HG02571 (cell line): ENCODE measurements at regions not wholly inside any gene's neighbourhood (a gene's known extent, or its start where the extent isn't known, plus 50 kb on each side); places are given as distances from the start of the nearest gene placed in this dataset.
A peak's percentile ranks its signal among the peaks of the same experiment; 100 is the strongest.
"Not testable (repeated sequence)": the region's sequence is repeated elsewhere in the genome, so short reads cannot be mapped to it uniquely, and the experiment has no call there.

Experiments used
- ATAC-seq: cut with Tn5 transposase; IDR thresholded peaks from one replicate; pipeline ENCODE4 v1.9.1; 2021; ENCODE audit warnings: mild to moderate bottlenecking, moderate library complexity; ENCODE audit not compliant: unreplicated experiment

DNA sequence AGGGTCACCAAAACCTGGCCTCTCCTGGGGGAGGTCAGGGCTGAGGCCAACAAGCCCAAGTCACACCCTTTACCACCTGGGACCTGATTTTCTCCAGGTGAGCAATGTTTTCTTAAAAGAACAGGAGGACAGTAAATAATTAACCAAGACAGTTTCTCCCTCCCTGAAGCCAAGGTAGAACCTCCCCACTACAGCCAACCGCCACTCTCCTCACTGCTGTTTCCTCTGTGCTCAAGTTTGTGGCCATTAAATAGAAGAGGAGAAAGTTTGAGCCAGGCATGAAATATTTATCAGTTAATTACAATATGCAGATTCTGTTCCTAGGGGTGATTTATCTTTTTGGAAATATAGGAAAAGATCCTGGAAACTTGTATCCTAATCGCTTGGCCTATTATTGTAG lies 150.6 kb upstream of the ANKRD20A1 start:
- not testable (repeated sequence) for ATAC-seq

DNA sequence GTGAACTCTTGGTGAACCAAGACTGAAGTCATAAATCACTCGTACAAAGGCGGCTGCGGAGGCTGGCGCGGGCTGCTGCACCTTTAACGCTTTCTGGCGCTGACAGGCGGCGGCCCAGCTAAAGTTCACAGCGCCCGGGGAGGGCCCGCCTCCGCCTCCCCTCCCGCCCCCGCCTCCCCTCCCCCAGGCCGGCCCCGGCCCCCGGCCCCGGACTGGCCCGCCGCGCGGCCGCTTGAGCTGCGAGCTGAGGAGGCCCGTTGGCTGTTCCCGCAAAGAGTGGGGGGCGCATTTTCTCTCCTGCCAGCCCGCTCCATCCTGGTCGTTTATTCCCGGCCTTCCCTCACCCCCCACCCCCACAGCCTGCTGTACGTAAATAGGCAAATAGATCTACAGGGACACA lies 147.3 kb upstream of the ANKRD20A1 start:
- ATAC-seq: not testable (repeated sequence)

DNA sequence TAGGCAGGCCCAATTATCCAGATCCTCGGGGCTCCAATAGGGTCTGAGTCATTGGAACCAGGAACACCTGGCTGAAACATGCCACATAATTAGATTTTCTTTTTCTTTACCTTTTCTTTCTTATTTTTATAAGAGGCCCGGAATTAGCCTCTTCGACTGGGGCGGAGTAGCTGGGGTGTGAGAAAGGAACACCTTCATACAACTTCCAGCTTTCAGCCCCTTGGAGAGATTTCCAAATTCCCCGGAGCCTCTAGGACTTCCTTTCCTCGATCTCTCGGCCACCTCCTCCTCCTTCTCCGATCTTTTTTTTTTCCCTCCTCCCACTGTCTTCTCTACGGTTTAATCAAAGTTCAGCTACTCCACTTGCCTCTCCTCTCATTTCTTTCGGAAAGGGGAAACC lies 146.8 kb upstream of the ANKRD20A1 start:
- ATAC-seq: not testable (repeated sequence)

- ATAC-seq: not testable (repeated sequence)
Observed at GRCh38 chr9:67712956-67713355, 145.8 kb upstream of the ANKRD20A1 start.

DNA sequence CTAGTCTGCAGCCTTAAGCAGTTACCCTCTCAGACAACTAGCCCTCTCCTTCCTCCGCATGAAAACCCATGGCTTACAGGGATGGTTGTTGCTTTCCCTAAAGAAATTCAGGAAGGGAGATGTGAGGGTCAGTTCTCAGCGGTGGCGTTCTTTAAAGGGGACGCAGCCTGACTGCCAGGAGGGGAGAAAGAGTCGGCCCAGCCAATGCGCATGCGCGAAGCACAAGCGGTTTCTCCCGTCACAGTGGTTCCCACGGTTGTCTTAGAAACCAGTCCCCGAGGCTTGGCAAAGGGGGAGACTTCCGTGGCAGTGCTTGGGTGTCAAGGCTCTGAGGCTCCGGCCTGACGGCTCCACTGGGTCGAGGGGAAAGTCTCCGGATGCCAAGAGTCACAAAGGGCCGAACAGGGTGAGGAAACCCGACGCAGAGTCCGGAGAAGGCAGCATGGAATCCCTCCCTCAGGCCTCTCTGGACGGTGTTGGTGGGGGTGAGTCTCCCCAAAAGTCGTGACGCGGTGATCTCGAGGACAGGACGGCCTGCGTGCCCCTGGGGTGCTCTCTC lies 140.8 kb upstream of the ANKRD20A1 start:
- ATAC-seq: not testable (repeated sequence)

- not testable (repeated sequence) for ATAC-seq
Observed at GRCh38 chr9:67720491-67720890, 138.2 kb upstream of the ANKRD20A1 start.

DNA sequence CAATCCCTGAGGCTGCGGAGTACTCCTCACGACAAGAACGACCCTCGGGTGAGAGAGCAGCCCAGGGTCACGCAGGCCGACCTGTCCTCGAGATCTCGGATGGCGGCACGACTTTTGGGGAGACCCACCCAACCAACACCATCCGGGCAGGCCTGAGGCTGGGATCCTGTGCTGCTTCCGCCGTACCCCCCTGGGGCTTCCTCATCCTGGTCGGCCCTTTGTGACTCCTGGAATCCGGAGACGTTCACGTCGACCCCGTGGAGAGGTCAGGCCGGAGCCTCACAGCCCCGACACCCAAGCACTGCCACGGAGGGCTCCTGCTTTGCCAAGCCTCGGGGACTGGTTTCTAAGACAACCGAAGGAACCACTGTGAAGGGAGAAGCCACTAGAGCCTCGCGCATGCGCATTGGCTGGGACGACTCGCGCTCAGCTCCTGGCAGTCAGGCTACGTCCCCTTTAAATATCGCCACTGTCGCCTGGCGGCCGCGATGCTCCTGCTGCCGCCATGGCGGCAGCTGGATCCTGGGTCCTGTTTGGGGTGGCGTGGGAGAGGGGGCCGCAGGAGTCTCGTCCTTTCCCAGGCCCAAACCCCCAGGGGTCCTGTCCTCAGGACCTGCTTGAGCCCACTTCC lies 136.2 kb upstream of the ANKRD20A1 start:
- ATAC-seq: peak; percentile 66

DNA sequence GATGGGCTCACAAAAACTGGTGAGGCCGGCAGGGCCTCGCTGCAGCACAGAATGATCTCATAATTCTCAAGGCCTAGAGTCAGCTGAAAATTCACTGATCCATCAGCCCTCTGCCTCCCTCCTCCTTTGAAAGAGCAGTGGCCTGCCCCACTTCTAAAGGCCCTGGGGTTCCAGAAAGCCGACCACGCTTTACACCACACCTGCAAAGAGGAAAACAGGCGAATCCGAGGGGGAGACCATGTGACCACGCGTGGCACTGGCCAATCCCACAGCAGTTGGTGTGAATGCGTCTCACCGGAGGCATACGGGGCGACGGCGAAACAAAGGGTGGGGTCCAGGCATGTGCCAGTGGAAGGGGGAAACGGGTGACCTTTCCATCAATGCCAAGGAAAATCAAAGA lies 135.5 kb upstream of the ANKRD20A1 start:
- peak; percentile 56 for ATAC-seq

DNA sequence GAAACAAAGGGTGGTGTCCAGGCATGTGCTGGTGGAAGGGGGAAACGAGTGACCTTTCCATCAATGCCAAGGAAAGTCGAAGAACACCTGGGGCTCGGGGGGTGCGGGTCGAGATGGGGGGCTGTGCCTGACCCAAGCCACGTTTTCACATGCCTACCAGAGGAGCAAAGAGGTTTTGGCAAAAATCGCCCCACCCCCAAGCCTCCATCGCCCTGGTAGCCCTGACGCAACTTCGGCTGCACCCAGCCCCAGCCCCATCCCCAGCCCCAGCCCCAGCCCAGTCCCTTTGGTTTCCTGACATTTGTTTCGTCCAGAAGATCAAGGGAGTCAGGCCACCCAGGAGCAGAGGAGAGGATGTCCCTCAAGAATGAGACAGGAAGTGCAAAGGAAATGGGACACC lies 133.8 kb upstream of the ANKRD20A1 start:
- not testable (repeated sequence) for ATAC-seq

- not testable (repeated sequence) for ATAC-seq
Observed at GRCh38 chr9:67726213-67726988, 132.3 kb upstream of the ANKRD20A1 start.

DNA sequence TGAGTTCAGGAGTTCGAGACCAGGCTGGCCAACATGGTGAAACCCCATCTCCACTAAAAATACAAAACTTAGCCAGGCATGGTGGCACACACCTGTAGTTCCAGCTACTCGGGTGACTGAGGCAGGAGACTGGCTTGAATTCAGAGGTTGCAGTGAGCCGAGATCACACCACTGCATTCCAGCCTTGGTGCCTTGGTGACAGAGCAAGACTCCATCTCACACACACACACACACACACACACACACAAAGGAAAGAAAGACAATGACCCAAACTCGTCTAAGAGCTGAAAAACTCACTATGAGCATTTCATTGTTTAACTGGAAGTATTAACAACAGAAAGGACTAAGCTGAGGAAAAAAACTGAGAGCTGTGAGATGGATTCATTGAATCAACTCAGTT lies 95.6 kb upstream of the ANKRD20A1 start:
- ATAC-seq: not testable (repeated sequence)

DNA sequence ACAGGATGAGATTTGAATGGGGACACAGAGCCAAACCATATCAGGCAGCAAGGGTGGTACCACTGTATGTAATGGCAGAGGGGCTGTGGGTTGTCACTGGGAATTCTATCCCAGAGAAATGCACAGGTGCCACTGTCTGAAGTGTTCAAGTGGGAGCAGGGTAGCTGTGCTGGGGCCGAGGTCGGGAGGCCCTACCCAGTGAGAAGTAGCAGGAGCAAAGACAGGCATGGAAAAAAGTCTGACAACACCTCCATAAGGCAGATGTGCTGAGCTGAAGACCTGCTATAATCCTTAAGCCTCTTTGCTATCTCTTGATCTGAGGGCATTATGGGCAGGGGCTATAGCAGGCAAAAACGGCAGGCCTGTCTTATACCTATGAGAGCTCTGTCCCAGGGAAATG lies 86.9 kb upstream of the ANKRD20A1 start:
- not testable (repeated sequence) for ATAC-seq

GRCh38 chr9:67800170-67800569 lies 58.6 kb upstream of the ANKRD20A1 start:
- ATAC-seq: not testable (repeated sequence)
